IMR-90 (cell line): ENCODE measurements at regions not wholly inside any gene's neighbourhood (a gene's known extent, or its start where the extent isn't known, plus 50 kb on each side); places are given as distances from the start of the nearest gene placed in this dataset.
A peak's percentile ranks its signal among the peaks of the same experiment; 100 is the strongest.

ENCODE experiments used
- ATAC-seq: fragments of 200-7000 bp; cut with Tn5 transposase; 2 replicates; pipeline ENCODE4 v1.9.1; 2020; ENCODE audit warnings: low read depth, mild to moderate bottlenecking, moderate library complexity
- BruUV-seq: library from RNA; stranded (reverse); fragments of 400-500 nt; replicated peaks from 2 replicates; lab custom pipeline; 2021; lab: Mats Ljungman, UMichigan
- CTCF ChIA-PET: fragments of 300-600 bp; formaldehyde crosslinking; extraction: SDS; loops from one replicate; lab custom pipeline; 2021; ENCODE audit warnings: antibody characterized with exemption; lab: Yijun Ruan, JAX
- POLR2A ChIA-PET: fragments of 300-600 bp; sonication (Branson Sonifier 250); formaldehyde crosslinking; loops from one replicate; lab custom pipeline; 2022; ENCODE audit warnings: antibody characterized with exemption; ENCODE audit not compliant: unreplicated experiment; lab: Charles Lee
- DNase-seq: peaks from one replicate; pipeline ENCODE4 v3.0.0; 2013
- H2AFZ ChIP-seq: replicated peaks from 2 replicates; pipeline ENCODE3; 2013; ENCODE audit warnings: low read length, mild to moderate bottlenecking; ENCODE audit not compliant: poor library complexity
- H2AK5ac ChIP-seq: 2 replicates; pipeline ENCODE4 v1.6.1; 2013; ENCODE audit warnings: low read depth, low read length, inconsistent platforms
- H2AK9ac ChIP-seq: replicated peaks from 2 replicates; pipeline ENCODE3; 2013; ENCODE audit warnings: mild to moderate bottlenecking, low read depth, low read length, moderate library complexity; ENCODE audit not compliant: poor library complexity
- H2BK120ac ChIP-seq: 2 replicates; pipeline ENCODE4 v1.6.1; 2013; ENCODE audit warnings: low read depth, low read length, inconsistent platforms
- H2BK15ac ChIP-seq: 3 replicates; pipeline ENCODE4 v1.6.1; 2013; ENCODE audit warnings: low read depth, low read length, inconsistent platforms
- H2BK20ac ChIP-seq: 2 replicates; pipeline ENCODE4 v1.6.1; 2013; ENCODE audit warnings: low read depth, mild to moderate bottlenecking, inconsistent platforms, low read length, moderate library complexity
- H2BK5ac ChIP-seq: 2 replicates; pipeline ENCODE4 v1.6.1; 2013; ENCODE audit warnings: mild to moderate bottlenecking, low read depth, low read length, inconsistent platforms; ENCODE audit not compliant: poor library complexity, severe bottlenecking
- H3K14ac ChIP-seq: replicated peaks from 2 replicates; pipeline ENCODE4 v1.6.1; 2013; ENCODE audit warnings: low read depth, low read length, inconsistent platforms
- H3K18ac ChIP-seq: 2 replicates; pipeline ENCODE4 v1.6.1; 2013; ENCODE audit warnings: low read depth, low read length, control low read depth
- H3K23ac ChIP-seq: 2 replicates; pipeline ENCODE4 v1.6.1; 2013; ENCODE audit warnings: low read depth, low read length, inconsistent platforms
- H3K27ac ChIP-seq: 2 replicates; pipeline ENCODE4 v1.5.1; 2013; ENCODE audit warnings: mild to moderate bottlenecking, control low read depth, low read length; ENCODE audit not compliant: insufficient read depth
- H3K27me3 ChIP-seq: 2 replicates; pipeline ENCODE4 v1.6.1; 2013; ENCODE audit warnings: low read length; ENCODE audit not compliant: control insufficient read depth, insufficient read depth
- H3K36me3 ChIP-seq: 2 replicates; pipeline ENCODE4 v1.6.1; 2013; ENCODE audit warnings: low read length, mixed read lengths; ENCODE audit not compliant: control insufficient read depth, insufficient read depth
- H3K4ac ChIP-seq: 2 replicates; pipeline ENCODE4 v1.6.1; 2013; ENCODE audit warnings: low read depth, low read length, inconsistent platforms
- H3K4me1 ChIP-seq: 2 replicates; pipeline ENCODE4 v1.6.1; 2013; ENCODE audit warnings: low read length, mixed read lengths; ENCODE audit not compliant: control insufficient read depth, insufficient read depth
- H3K4me2 ChIP-seq: 2 replicates; pipeline ENCODE4 v1.6.1; 2013; ENCODE audit warnings: low read depth, mild to moderate bottlenecking, control low read depth, low read length, moderate library complexity
- H3K4me3 ChIP-seq: 2 replicates; pipeline ENCODE4 v1.5.1; 2013; ENCODE audit warnings: low read depth, mild to moderate bottlenecking, control low read depth, low read length, moderate library complexity; ENCODE audit not compliant: insufficient read depth
- H3K56ac ChIP-seq: 2 replicates; pipeline ENCODE4 v1.6.1; 2013; ENCODE audit warnings: low read length, inconsistent platforms; ENCODE audit not compliant: insufficient read depth; ENCODE audit errors: extremely low read depth
- H3K79me1 ChIP-seq, 2 experiments: 2 replicates each; pipeline ENCODE4 v1.6.1; 2013; ENCODE audit warnings: low read length in 2 of 2, inconsistent platforms in 1 of 2, low read depth in 1 of 2
- H3K9ac ChIP-seq: 2 replicates; pipeline ENCODE4 v1.6.1; 2013; ENCODE audit warnings: low read depth, low read length, control low read depth
- H3K9me1 ChIP-seq: 2 replicates; pipeline ENCODE4 v1.6.1; 2013; ENCODE audit warnings: low read length, inconsistent platforms; ENCODE audit not compliant: insufficient read depth
- H3K9me3 ChIP-seq: 2 replicates; pipeline ENCODE4 v1.6.1; 2013; ENCODE audit warnings: low read length; ENCODE audit not compliant: control insufficient read depth, insufficient read depth
- H4K20me1 ChIP-seq: 2 replicates; pipeline ENCODE4 v1.6.1; 2013; ENCODE audit warnings: low read length, inconsistent platforms; ENCODE audit not compliant: insufficient read depth
- H4K5ac ChIP-seq: 2 replicates; pipeline ENCODE4 v1.6.1; 2013; ENCODE audit warnings: mild to moderate bottlenecking, low read depth, low read length, control low read depth
- H4K8ac ChIP-seq, 2 experiments: 2 replicates each; pipeline ENCODE4 v1.6.1; 2013; ENCODE audit warnings: low read depth in 2 of 2, low read length in 2 of 2, control low read depth in 1 of 2, inconsistent platforms in 1 of 2
- H4K91ac ChIP-seq: 2 replicates; pipeline ENCODE4 v1.6.1; 2013; ENCODE audit warnings: low read depth, low read length, inconsistent platforms; ENCODE audit not compliant: insufficient read depth
- BHLHE40 ChIP-seq: fragments of 150-350 bp; IDR thresholded peaks from 2 replicates; pipeline ENCODE4 v1.6.1; 2016; ENCODE audit warnings: mild to moderate bottlenecking, low read depth, low read length
- CEBPB ChIP-seq: IDR thresholded peaks from 2 replicates; pipeline ENCODE4 v1.6.1; 2012; ENCODE audit warnings: low read depth, low read length, improper control_type of control experiment
- FOS ChIP-seq: fragments of 150-350 bp; IDR thresholded peaks from 2 replicates; pipeline ENCODE4 v1.6.1; 2016; ENCODE audit warnings: low read depth, low read length
- WGBS, 2 experiments: methylation state at CpG; one replicate each; pipeline versions ENCODE4 v1.1.5 to v1.1.7; 2013; ENCODE audit warnings: missing lambda C conversion rate in 2 of 2; ENCODE audit not compliant: insufficient read length in 1 of 2; ENCODE audit errors: extremely low coverage in 2 of 2; 5-methylcytosine and 5-hydroxymethylcytosine counted together
- dilution Hi-C: fragments of 300-500 bp; cut with HindIII; formaldehyde crosslinking; loops from one replicate; pipeline ENCODE4 v1.14.3; 2018; ENCODE audit warnings: low sequenced_read_pairs; ENCODE audit not compliant: unreplicated experiment
- in situ Hi-C: fragments of 300-500 bp; cut with MboI; formaldehyde crosslinking; loops from 3 replicates; pipeline ENCODE4 v1.14.3; 2019; ENCODE audit warnings: low sequenced_read_pairs, inconsistent platforms, mixed read lengths
- intact Hi-C: fragments of 100-400 bp; cut with micrococcal nuclease; formaldehyde crosslinking; loops from 2 replicates; pipeline ENCODE4 v1.10.0; 2022

- no CpG with 5 or more reads among the region's 1 CpG for WGBS, 2 experiments
- H3K4me2 ChIP-seq, result no peak overlapping the region; the same call in 1 of the 2 replicates
- no peaks in the 10 kb centered on the region for H3K27me3 ChIP-seq
- no peak for TF ChIP-seq FOS
- TF ChIP-seq CEBPB, result peak; percentile 81
- peak; percentile 89 for TF ChIP-seq BHLHE40
- no peak overlapping the region for H3K14ac ChIP-seq
- H3K4ac ChIP-seq, result no peak overlapping the region
- H3K36me3 ChIP-seq, result no peaks in the 10 kb centered on the region
- H2BK5ac ChIP-seq, result no peak overlapping the region
- H3K79me1 ChIP-seq, result no peaks in the 10 kb centered on the region
- ChIA-PET POLR2A (no interaction called here), CTCF (no interaction called here)
- H2BK120ac ChIP-seq, result peak overlapping the region; percentile 52; the same call in 1 of the 2 replicates
- dilution Hi-C loops, result no loop called here
- H4K20me1 ChIP-seq, result no peaks in the 10 kb centered on the region
- no peak overlapping the region for H3K23ac ChIP-seq
- no peak overlapping the region for H3K18ac ChIP-seq
- BruUV-seq, result no TSS peak
- peak; percentile 74 for DNase-seq
- no peak overlapping the region; the same call in 1 of the 2 replicates for H4K5ac ChIP-seq
- H3K56ac ChIP-seq, result no peak overlapping the region
- ATAC-seq, result peak; percentile 29; the same call in 1 of the 2 replicates
- H4K8ac ChIP-seq, result no peak overlapping the region
- H2BK15ac ChIP-seq, result 0 out of 3 replicates have a peak overlapping the region, but pooled peaks have one; percentile 20
- in situ Hi-C loops, result no loop called here
- no peak overlapping the region for H3K9ac ChIP-seq
- no peak overlapping the region for H2AK5ac ChIP-seq
- no peak overlapping the region for H4K91ac ChIP-seq
- intact Hi-C loops, result no loop called here
- H3K9me1 ChIP-seq, result no peaks in the 10 kb centered on the region
- H3K4me1 ChIP-seq, result peaks cover 3% of the 10 kb centered on the region; the same call in 1 of the 2 replicates
- no peak overlapping the region for H2AFZ ChIP-seq
- H3K4me3 ChIP-seq, result no peak overlapping the region
- H3K9me3 ChIP-seq, result peaks cover 3% of the 10 kb centered on the region
- no peak overlapping the region for H2AK9ac ChIP-seq
- H2BK20ac ChIP-seq, result no peak overlapping the region
- H3K27ac ChIP-seq, result no peak overlapping the region
Measured at GRCh38 chr3:66675366-66675765, 174.5 kb upstream of the LRIG1 start.
